Mesothelial cell of epicardium (in vitro differentiated cells): ENCODE measurements at regions not wholly inside any gene's neighbourhood (a gene's known extent, or its start where the extent isn't known, plus 50 kb on each side); places are given as distances from the start of the nearest gene placed in this dataset.

Experiments
- DNase-seq, 2 experiments: peaks; one replicate each; pipeline ENCODE4 v3.0.0; 2021; ENCODE audit warnings: low spot score in 2 of 2; ENCODE audit not compliant: unreplicated experiment in 2 of 2
- H3K27ac Mint-ChIP-seq: 2 replicates; pipeline ENCODE4 v1.8.0; 2021; ENCODE audit warnings: mixed read lengths
- H3K27me3 Mint-ChIP-seq: 2 replicates; pipeline ENCODE4 v1.8.0; 2021; ENCODE audit warnings: low read depth, mixed read lengths
- H3K36me3 Mint-ChIP-seq: 2 replicates; pipeline ENCODE4 v1.8.0; 2021; ENCODE audit warnings: mixed read lengths
- H3K4me1 Mint-ChIP-seq: 2 replicates; pipeline ENCODE4 v1.8.0; 2021; ENCODE audit warnings: mixed read lengths
- H3K4me3 Mint-ChIP-seq: 2 replicates; pipeline ENCODE4 v1.8.0; 2021; ENCODE audit warnings: mild to moderate bottlenecking, moderate library complexity, mixed read lengths
- H3K9me3 Mint-ChIP-seq: 2 replicates; pipeline ENCODE4 v1.8.0; 2021; ENCODE audit warnings: mixed read lengths
- TF ChIP-seq, protein P1 (sequence below): fragments of 200-600 bp; sonication (generic); IDR thresholded peaks from one replicate; pipeline ENCODE4 v1.5.0; 2021; ENCODE audit warnings: antibody characterized with exemption; ENCODE audit not compliant: unreplicated experiment

DNA sequence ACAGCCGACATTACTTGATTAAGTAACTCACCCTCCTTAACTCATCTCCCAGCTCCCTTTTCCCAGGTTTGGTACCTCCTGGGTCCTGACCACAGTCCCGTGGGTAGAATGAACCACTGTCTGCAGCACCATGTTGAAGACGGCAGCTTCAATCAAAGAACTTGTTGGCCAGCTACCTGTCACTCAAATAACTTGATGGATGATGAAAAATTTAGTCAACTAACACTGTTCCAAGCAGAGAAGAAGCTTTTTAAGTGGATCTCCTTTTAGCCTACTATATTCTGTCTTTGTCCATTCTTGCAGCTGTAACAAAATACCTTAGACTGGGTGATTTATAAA is 138.4 kb upstream of the F3 start:
- H3K27ac Mint-ChIP-seq, result no peak overlapping the region
- TF ChIP-seq, protein P1, sequence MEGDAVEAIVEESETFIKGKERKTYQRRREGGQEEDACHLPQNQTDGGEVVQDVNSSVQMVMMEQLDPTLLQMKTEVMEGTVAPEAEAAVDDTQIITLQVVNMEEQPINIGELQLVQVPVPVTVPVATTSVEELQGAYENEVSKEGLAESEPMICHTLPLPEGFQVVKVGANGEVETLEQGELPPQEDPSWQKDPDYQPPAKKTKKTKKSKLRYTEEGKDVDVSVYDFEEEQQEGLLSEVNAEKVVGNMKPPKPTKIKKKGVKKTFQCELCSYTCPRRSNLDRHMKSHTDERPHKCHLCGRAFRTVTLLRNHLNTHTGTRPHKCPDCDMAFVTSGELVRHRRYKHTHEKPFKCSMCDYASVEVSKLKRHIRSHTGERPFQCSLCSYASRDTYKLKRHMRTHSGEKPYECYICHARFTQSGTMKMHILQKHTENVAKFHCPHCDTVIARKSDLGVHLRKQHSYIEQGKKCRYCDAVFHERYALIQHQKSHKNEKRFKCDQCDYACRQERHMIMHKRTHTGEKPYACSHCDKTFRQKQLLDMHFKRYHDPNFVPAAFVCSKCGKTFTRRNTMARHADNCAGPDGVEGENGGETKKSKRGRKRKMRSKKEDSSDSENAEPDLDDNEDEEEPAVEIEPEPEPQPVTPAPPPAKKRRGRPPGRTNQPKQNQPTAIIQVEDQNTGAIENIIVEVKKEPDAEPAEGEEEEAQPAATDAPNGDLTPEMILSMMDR, result no peak

GRCh38 chr1:94679332-94680038 is 137.9 kb upstream of the F3 start:
- TF ChIP-seq, protein P1, result no peak

More for the DNA sequence above, 138.4 kb upstream of the F3 start:
- Mint-ChIP-seq H3K4me1 (peaks cover 21% of the 10 kb centered on the region), H3K36me3 (peaks cover 7% of the 10 kb centered on the region), H3K9me3 (peaks cover 4% of the 10 kb centered on the region), H3K4me3 (no peak overlapping the region), H3K27me3 (no peaks in the 10 kb centered on the region)
- no peak for DNase-seq

GRCh38 chr1:94678202-94678848 is 136.8 kb upstream of the F3 start:
- Mint-ChIP-seq H3K4me1 (peaks cover 21% of the 10 kb centered on the region), H3K36me3 (peaks cover 7% of the 10 kb centered on the region), H3K9me3 (peaks cover 4% of the 10 kb centered on the region), H3K27ac (no peak overlapping the region), H3K27me3 (no peaks in the 10 kb centered on the region), H3K4me3 (no peak overlapping the region)
- TF ChIP-seq, protein P1, result no peak
- DNase-seq, result no peak

More at GRCh38 chr1:94679332-94680038, 137.9 kb upstream of the F3 start:
- Mint-ChIP-seq H3K36me3 (peaks cover 7% of the 10 kb centered on the region), H3K4me3 (no peak overlapping the region), H3K27ac (no peak overlapping the region), H3K9me3 (peaks cover 4% of the 10 kb centered on the region), H3K27me3 (no peaks in the 10 kb centered on the region), H3K4me1 (peaks cover 21% of the 10 kb centered on the region)
- no peak for DNase-seq

- no peak overlapping the region for H3K27ac Mint-ChIP-seq
- H3K4me3 Mint-ChIP-seq, result no peak overlapping the region
- peaks cover 24% of the 10 kb centered on the region for H3K4me1 Mint-ChIP-seq
- peaks cover 7% of the 10 kb centered on the region for H3K36me3 Mint-ChIP-seq
- TF ChIP-seq, protein P1, result no peak
- H3K27me3 Mint-ChIP-seq, result no peaks in the 10 kb centered on the region
- H3K9me3 Mint-ChIP-seq, result peaks cover 4% of the 10 kb centered on the region
- no peak for DNase-seq
Observed at GRCh38 chr1:94677714-94678113, 136.2 kb upstream of the F3 start.

- Mint-ChIP-seq H3K27me3 (no peaks in the 10 kb centered on the region), H3K36me3 (peaks cover 5% of the 10 kb centered on the region), H3K9me3 (peaks cover 4% of the 10 kb centered on the region), H3K27ac (no peak overlapping the region), H3K4me3 (no peak overlapping the region), H3K4me1 (peaks cover 24% of the 10 kb centered on the region)
- TF ChIP-seq, protein P1, result no peak
- DNase-seq, result no peak
Observed at GRCh38 chr1:94677087-94677486, 135.5 kb upstream of the F3 start.
